Endothelial cell (in vitro differentiated cells): ENCODE measurements at regions not wholly inside any gene's neighbourhood (a gene's known extent, or its start where the extent isn't known, plus 50 kb on each side); places are given as distances from the start of the nearest gene placed in this dataset.

Experiments used
- DNase-seq: peaks from one replicate; pipeline ENCODE4 v3.0.0; 2021; ENCODE audit warnings: low spot score
- H3K27ac Mint-ChIP-seq: one replicate; pipeline ENCODE4 v1.8.0; 2021; ENCODE audit warnings: mixed read lengths, inconsistent platforms; ENCODE audit not compliant: unreplicated experiment
- H3K27me3 Mint-ChIP-seq: one replicate; pipeline ENCODE4 v1.8.0; 2021; ENCODE audit warnings: mild to moderate bottlenecking, moderate library complexity, mixed read lengths, inconsistent platforms; ENCODE audit not compliant: unreplicated experiment
- H3K36me3 Mint-ChIP-seq: one replicate; pipeline ENCODE4 v1.8.0; 2021; ENCODE audit warnings: mild to moderate bottlenecking, low read depth, mixed read lengths, inconsistent platforms; ENCODE audit not compliant: unreplicated experiment
- H3K4me1 Mint-ChIP-seq: one replicate; pipeline ENCODE4 v1.8.0; 2021; ENCODE audit warnings: mild to moderate bottlenecking, mixed read lengths, inconsistent platforms; ENCODE audit not compliant: unreplicated experiment
- H3K4me3 Mint-ChIP-seq: one replicate; pipeline ENCODE4 v1.8.0; 2021; ENCODE audit warnings: mild to moderate bottlenecking, mixed read lengths, inconsistent platforms; ENCODE audit not compliant: unreplicated experiment
- H3K9me3 Mint-ChIP-seq: one replicate; pipeline ENCODE4 v1.8.0; 2021; ENCODE audit warnings: mixed read lengths, inconsistent platforms; ENCODE audit not compliant: unreplicated experiment
- TF ChIP-seq, protein P1 (sequence below): fragments of 200-600 bp; sonication (generic); IDR thresholded peaks from one replicate; pipeline ENCODE4 v1.5.0; 2021; ENCODE audit warnings: antibody characterized with exemption; ENCODE audit not compliant: unreplicated experiment

DNA sequence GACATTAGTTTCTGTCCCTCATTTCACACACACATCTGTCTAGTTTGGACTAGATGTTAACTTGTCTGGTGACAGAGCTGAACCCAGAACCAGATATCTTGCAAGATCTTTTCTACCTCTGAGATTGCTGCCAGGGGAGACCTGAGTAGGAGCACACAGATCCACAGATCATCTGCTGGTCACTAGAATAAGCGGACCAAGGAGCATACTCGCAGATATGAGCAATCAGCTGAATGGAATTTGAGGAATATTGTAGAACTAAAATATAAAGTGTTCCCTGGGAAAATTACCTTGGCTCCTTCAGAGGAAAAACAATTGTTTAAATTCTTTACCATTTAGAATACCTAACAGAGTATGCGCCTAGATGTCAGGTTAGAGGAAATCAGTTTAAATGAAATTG lies 90.7 kb downstream of the TNFSF18 start:
- DNase-seq = no peak
- TF ChIP-seq, protein P1, sequence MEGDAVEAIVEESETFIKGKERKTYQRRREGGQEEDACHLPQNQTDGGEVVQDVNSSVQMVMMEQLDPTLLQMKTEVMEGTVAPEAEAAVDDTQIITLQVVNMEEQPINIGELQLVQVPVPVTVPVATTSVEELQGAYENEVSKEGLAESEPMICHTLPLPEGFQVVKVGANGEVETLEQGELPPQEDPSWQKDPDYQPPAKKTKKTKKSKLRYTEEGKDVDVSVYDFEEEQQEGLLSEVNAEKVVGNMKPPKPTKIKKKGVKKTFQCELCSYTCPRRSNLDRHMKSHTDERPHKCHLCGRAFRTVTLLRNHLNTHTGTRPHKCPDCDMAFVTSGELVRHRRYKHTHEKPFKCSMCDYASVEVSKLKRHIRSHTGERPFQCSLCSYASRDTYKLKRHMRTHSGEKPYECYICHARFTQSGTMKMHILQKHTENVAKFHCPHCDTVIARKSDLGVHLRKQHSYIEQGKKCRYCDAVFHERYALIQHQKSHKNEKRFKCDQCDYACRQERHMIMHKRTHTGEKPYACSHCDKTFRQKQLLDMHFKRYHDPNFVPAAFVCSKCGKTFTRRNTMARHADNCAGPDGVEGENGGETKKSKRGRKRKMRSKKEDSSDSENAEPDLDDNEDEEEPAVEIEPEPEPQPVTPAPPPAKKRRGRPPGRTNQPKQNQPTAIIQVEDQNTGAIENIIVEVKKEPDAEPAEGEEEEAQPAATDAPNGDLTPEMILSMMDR = no peak
- Mint-ChIP-seq H3K4me1 (peaks cover 17% of the 10 kb centered on the region), H3K27ac (peak overlapping the region; percentile 72), H3K4me3 (no peak overlapping the region), H3K27me3 (no peaks in the 10 kb centered on the region), H3K36me3 (no peaks in the 10 kb centered on the region), H3K9me3 (no peaks in the 10 kb centered on the region)

DNA sequence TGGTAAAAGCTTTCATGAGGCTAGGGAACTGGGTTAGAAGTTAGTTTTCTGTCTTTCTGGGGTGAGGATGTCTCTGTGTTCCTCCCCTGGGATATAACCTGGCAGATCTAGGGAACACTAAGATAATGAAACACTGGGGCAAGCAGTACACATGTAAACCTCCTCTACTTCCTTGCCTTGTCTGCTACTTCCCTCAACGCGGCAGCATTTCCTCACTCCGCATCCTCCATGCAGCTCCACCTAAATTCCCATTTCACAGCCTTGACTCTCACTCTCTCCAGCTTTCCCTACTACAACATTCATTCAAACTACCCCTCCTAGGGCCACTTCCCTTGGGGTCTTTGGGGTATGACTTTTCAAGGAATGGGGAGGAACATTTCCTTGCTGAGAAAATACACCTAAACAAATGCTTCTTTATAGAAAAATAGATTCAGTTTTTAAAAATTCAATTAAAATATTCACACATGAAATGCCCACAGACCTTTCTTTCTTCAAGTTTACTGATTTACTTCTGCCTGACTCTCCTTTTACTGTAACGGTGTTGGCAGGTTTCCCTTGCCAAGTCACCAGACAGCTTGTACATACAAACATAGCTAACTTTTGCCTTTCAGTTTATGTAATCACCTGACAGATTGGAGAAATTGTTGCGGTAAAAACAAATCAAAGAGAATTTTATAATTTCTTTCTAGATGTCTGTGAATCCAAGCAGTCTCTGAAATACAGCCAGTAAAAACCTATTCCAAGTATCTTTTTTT lies 90.1 kb downstream of the TNFSF18 start:
- Mint-ChIP-seq H3K9me3 (no peaks in the 10 kb centered on the region), H3K4me3 (no peak overlapping the region), H3K27ac (peak overlapping the region; percentile 72), H3K4me1 (peaks cover 17% of the 10 kb centered on the region), H3K27me3 (no peaks in the 10 kb centered on the region), H3K36me3 (no peaks in the 10 kb centered on the region)
- TF ChIP-seq, protein P1 = no peak
- DNase-seq = peak; percentile 7

DNA sequence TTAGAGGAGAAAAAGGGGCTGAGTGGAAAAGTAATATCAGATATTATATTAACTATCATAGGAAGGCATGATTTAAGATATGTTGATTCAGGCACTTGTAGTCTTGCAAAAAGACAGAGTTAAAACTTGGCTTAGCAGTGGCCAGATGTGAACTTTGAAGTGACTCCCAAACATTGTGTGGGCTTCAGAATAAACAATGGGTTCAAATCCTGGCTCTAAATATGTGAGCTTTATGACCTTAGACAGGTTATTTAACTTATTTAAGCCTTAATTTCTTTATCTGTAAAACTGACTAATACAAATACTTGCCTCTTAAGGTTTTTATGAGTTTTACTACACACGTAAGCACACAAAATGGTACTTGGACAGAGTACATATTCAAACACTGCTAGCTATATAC lies 85.9 kb downstream of the TNFSF18 start:
- H3K27ac Mint-ChIP-seq = no peak overlapping the region
- H3K27me3 Mint-ChIP-seq = no peaks in the 10 kb centered on the region
- no peaks in the 10 kb centered on the region for H3K9me3 Mint-ChIP-seq
- H3K4me3 Mint-ChIP-seq = no peak overlapping the region
- no peak for DNase-seq
- no peaks in the 10 kb centered on the region for H3K36me3 Mint-ChIP-seq
- TF ChIP-seq, protein P1 = no peak
- H3K4me1 Mint-ChIP-seq = peaks cover 10% of the 10 kb centered on the region

DNA sequence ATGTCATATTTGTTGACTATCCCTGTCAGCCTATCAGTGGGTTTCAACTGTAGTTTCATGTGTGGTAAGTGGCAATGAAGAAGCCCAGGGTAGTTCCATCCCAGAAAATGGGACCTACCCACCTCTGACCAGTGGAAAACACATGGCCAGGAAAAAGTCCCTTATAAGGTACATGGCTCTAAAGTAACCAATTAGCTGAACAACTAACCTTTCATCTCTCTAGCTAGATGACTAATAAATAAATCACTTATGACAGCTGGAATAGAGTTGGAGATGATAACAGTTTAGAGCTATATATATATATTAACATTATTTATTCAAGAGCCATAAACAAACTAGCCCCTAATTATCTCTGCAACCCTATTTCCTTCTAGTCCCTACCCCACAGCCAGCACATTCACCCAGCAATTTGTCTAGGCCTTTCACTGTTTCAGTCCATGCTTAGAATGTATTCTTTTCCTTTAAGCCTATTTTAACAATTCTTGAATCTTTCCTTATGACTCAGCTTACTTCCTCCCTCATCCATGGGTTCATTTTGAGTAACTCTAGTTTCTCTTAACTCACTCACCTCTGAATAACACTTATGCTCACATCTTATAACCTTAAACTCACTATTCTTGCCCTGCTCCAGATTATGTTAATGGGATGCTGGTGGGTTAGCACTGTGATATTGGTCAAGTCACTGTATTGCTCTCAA lies 83.7 kb downstream of the TNFSF18 start:
- H3K36me3 Mint-ChIP-seq = no peaks in the 10 kb centered on the region
- H3K4me1 Mint-ChIP-seq = no peaks in the 10 kb centered on the region
- H3K9me3 Mint-ChIP-seq = no peaks in the 10 kb centered on the region
- H3K4me3 Mint-ChIP-seq = no peak overlapping the region
- no peaks in the 10 kb centered on the region for H3K27me3 Mint-ChIP-seq
- DNase-seq = no peak
- H3K27ac Mint-ChIP-seq = no peak overlapping the region
- TF ChIP-seq, protein P1 = no peak

DNA sequence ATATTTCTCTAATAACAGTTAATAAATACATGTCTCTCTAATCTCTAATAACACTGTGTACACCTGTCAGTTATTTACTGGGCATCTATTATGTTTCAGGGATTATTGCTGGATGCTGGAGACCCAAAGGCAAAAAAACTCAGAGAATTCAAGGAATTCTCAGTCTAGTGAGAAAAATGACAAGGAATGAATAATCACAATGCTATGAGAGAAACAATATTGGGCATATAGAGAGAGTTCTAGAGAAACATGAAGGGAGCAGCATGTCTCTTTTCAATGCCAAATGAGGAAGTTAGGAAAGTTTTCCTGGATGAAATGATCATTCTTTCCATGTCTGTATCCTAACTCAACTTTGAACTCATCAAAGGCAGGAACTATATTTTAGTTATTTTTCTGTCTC lies 82.8 kb downstream of the TNFSF18 start:
- no peak for DNase-seq
- H3K9me3 Mint-ChIP-seq = no peaks in the 10 kb centered on the region
- TF ChIP-seq, protein P1 = no peak
- no peaks in the 10 kb centered on the region for H3K27me3 Mint-ChIP-seq
- H3K4me3 Mint-ChIP-seq = no peak overlapping the region
- no peaks in the 10 kb centered on the region for H3K36me3 Mint-ChIP-seq
- no peak overlapping the region for H3K27ac Mint-ChIP-seq
- no peaks in the 10 kb centered on the region for H3K4me1 Mint-ChIP-seq
